LNCAP (cell line): ENCODE measurements at regions not wholly inside any gene's neighbourhood (a gene's known extent, or its start where the extent isn't known, plus 50 kb on each side); places are given as distances from the start of the nearest gene placed in this dataset.

Experiments used
- CTCF ChIP-seq: fragments of 450-650 bp; IDR thresholded peaks from 2 replicates; pipeline ENCODE4 v1.5.1; 2017; ENCODE audit warnings: mild to moderate bottlenecking

DNA sequence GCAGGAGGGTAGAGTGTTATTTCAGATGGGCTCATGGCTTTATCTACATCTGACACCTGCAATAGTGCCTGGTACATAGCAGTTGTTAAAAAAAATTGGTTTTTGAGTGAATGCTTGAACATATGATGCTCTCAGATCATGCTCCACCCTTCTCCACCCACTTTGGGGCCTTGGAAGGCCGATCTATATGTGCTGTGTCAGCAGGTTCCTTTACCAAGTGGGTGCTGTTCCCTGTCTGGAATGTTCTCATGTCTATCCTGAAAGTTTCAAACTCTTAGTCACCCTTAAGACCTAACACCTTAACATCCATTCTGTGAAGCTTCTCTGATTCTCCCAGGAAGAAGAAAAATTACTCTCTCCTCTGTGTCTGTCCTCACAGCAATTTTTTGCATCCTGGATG, 556.3 kb upstream of the TBX3 start:
- TF ChIP-seq CTCF = no peak

GRCh38 chr12:115235880-115236279, 551.9 kb upstream of the TBX3 start:
- TF ChIP-seq CTCF = no peak

DNA sequence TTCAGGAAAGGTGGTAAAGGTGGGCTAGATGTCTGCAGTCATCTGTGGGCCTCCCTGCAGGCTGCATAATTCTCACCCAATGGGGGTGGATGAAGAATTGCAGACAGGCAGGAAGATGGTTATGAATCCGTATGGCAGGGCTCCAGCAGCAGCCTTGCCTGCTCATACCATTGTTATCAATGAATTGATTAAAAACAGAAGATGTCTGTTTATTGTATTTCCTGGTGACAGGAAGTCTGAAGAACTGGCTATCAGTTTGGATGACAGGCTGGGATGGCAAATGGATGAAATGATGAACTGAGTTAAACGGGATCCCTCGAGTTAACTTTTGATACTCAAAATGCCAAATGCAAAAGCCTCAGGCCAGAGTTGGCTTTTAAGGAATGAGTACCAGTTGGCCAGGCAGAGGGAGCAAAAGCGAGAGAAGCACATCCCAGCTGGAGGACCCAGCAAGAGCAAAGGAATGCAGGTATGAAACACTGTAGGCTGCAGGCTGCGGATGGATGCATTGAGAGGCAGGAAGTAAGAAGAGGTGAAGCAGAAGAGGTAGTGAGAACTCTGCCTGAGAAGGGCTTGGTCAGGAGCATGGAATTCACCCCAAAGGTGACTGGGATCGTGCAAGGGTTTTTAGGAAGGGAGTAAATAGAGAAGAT, 550.0 kb upstream of the TBX3 start:
- no peak for TF ChIP-seq CTCF

DNA sequence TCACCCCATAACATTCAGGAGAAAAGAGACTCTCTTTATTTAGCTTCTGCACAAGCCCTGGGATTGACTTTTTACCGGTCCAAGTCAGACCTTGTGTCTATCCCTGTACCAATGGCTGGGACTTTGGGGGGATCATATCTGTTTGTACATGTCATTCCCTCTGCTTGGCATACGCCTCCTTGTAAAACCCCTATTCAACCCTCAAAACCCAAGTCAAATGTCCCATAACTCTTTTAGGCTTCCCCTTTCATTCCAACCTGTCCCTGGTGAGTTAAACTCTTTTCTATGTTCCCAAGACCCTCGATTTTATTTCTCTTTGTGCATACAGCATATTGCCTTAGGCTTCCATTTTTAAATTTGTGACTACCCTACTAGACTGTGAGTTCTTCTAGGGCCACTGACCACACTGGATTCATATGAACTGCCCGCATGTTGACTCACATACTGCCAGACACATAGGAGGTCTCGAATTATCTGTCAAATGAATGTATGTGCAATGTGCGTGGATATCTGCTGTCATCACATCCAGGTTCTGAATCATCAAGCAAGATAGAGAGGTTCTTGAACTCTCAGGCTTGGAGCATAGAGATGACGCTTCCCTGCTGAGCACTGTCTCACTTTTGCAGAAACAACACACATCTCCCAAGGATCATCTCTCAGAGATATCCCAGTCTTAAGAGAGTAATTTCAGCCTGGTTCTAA, 548.6 kb upstream of the TBX3 start:
- TF ChIP-seq CTCF = no peak

GRCh38 chr12:115230606-115231005, 546.6 kb upstream of the TBX3 start:
- no peak for TF ChIP-seq CTCF

- TF ChIP-seq CTCF = no peak
These were observed 545.5 kb upstream of the TBX3 start for GRCh38 chr12:115229517-115229916.

- TF ChIP-seq CTCF = no peak
These were observed 544.5 kb upstream of the TBX3 start for GRCh38 chr12:115228434-115228833.
